Spleen (tissue), 11 donors: ENCODE measurements at regions not wholly inside any gene's neighbourhood (a gene's known extent, or its start where the extent isn't known, plus 50 kb on each side); places are given as distances from the start of the nearest gene placed in this dataset.

Experiments
- DNase-seq: peaks from one replicate; pipeline ENCODE4 v3.0.0-alpha.2; 2020
- H3K27ac ChIP-seq, 8 donors: fragments of 200-600 bp; sonication (generic) in 7 of 8; 1 replicate in 4 of 8; 2 replicates in 4 of 8; pipeline versions ENCODE4 v1.5.0 to v1.8.0; 2016 to 2021; ENCODE audit warnings: inconsistent platforms in 4 of 8, mild to moderate bottlenecking in 4 of 8, moderate library complexity in 1 of 8
- H3K27me3 ChIP-seq, 7 donors: fragments of 200-600 bp; sonication (generic) in 6 of 7; replicated peaks in 1 of 7; 1 replicate in 4 of 7; 2 replicates in 3 of 7; pipeline versions ENCODE4 v1.5.0 to v1.8.0; 2016 to 2021; ENCODE audit warnings: inconsistent platforms in 3 of 7, mild to moderate bottlenecking in 1 of 7
- H3K36me3 ChIP-seq, 6 donors: fragments of 200-600 bp; sonication (generic) in 5 of 6; 1 replicate in 4 of 6; 2 replicates in 2 of 6; pipeline versions ENCODE4 v1.5.0 to v1.8.0; 2016 to 2021; ENCODE audit warnings: inconsistent platforms in 2 of 6
- H3K4me1 ChIP-seq, 6 donors: fragments of 200-600 bp; sonication (generic) in 5 of 6; 1 replicate in 3 of 6; 2 replicates in 3 of 6; pipeline versions ENCODE4 v1.5.0 to v1.8.0; 2016 to 2021; ENCODE audit warnings: inconsistent platforms in 3 of 6
- H3K4me3 ChIP-seq, 8 donors: fragments of 200-600 bp; sonication (generic) in 7 of 8; 1 replicate in 4 of 8; 2 replicates in 4 of 8; pipeline versions ENCODE4 v1.5.0 to v1.8.0; 2016 to 2021; ENCODE audit warnings: inconsistent platforms in 4 of 8, mild to moderate bottlenecking in 4 of 8, moderate library complexity in 2 of 8
- H3K9me3 ChIP-seq, 8 donors: fragments of 200-600 bp; sonication (generic) in 7 of 8; 1 replicate in 4 of 8; 2 replicates in 4 of 8; pipeline versions ENCODE4 v1.5.0 to v1.8.0; 2016 to 2021; ENCODE audit warnings: inconsistent platforms in 4 of 8
- POLR2A ChIP-seq, 3 donors: fragments of 450-650 bp; IDR thresholded peaks; one replicate each; pipeline ENCODE4 v1.5.1; 2017; ENCODE audit warnings: antibody characterized with exemption in 3 of 3, mild to moderate bottlenecking in 1 of 3
- POLR2AphosphoS5 ChIP-seq, 3 donors: sonication (generic); formaldehyde crosslinking; IDR thresholded peaks; one replicate each; pipeline ENCODE4 v1.5.1; 2017; ENCODE audit warnings: antibody characterized with exemption in 3 of 3
- WGBS, 5 donors: extraction: QIAGEN DNeasy Blood & Tissue Kit in 3 of 5; methylation state at CpG; one replicate each; pipeline versions ENCODE4 v1.1.5 to v1.1.7; 2013 to 2018; 5-methylcytosine and 5-hydroxymethylcytosine counted together
- intact Hi-C: fragments of 100-400 bp; cut with DNase I; formaldehyde crosslinking; loops from one replicate; pipeline ENCODE4 v1.15.0; 2023; ENCODE audit warnings: low total_unique reads
- TF ChIP-seq, protein P1 (sequence below), 11 experiments: fragments of 200-600 bp in 7 of 11; fragments of 450-650 bp in 4 of 11; sonication (generic) in 4 of 11; IDR thresholded peaks in 8 of 11; conservative IDR thresholded peaks in 3 of 11; 1 replicate in 7 of 11; 2 replicates in 4 of 11; pipeline versions ENCODE4 v1.4.0 to v1.8.0; 2016 to 2021; ENCODE audit warnings: antibody characterized with exemption in 11 of 11, inconsistent platforms in 4 of 11, mild to moderate bottlenecking in 1 of 11
- donor health status: healthy with polysubstance abuse.
- donor health status: DM: no; HTN: no; CAD: no; lungs with moderate emphysema.
- donor health status: DM: no; HTN: no; CAD: no.
- donor health status: Bipolar disorder and iron deficiency.
- donor health status: healthy.
- donor health status: DM: no; HTN: no; CAD: no.
- donor health status: DM: yes; HTN: yes; CAD: no.

DNA sequence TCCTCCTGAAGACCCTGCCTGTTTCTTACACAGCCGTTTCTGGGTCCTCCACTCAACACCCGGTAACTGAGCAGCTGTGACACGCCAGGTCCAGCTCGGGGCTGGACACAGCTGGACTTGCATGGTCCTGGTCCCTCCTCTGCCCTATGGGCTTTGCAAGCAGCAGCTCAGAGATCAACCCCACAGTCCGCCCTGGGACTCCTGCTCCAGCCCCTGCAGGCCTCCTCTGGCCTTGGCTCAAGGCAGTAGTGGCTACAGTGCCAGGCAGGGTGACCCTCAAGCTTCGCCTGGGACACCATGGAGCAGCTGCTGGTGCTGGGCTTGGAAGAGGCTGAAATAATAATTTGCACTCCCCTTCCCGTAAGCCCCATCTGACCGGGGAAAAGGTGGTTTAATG lies 66.1 kb upstream of the OLFM1 start:
- no peak for DNase-seq
- Histone ChIP-seq H3K4me1 (no peaks in the 10 kb centered on the region), H3K27me3 (peaks cover 0 to 26% (median 0%) of the 10 kb centered on the region in 7 donors), H3K9me3 (no peaks in the 10 kb centered on the region), H3K36me3 (no peaks in the 10 kb centered on the region), H3K4me3 (no peak overlapping the region), H3K27ac (no peak overlapping the region)
- intact Hi-C loops = no loop called here
- 71 to 97% (median 85%) methylated on average over 3 to 8 of the region's 8 CpGs for WGBS, 5 donors
- no peak for TF ChIP-seq POLR2AphosphoS5 (IDR thresholded peaks at IDR 0.05)
- TF ChIP-seq, protein P1, sequence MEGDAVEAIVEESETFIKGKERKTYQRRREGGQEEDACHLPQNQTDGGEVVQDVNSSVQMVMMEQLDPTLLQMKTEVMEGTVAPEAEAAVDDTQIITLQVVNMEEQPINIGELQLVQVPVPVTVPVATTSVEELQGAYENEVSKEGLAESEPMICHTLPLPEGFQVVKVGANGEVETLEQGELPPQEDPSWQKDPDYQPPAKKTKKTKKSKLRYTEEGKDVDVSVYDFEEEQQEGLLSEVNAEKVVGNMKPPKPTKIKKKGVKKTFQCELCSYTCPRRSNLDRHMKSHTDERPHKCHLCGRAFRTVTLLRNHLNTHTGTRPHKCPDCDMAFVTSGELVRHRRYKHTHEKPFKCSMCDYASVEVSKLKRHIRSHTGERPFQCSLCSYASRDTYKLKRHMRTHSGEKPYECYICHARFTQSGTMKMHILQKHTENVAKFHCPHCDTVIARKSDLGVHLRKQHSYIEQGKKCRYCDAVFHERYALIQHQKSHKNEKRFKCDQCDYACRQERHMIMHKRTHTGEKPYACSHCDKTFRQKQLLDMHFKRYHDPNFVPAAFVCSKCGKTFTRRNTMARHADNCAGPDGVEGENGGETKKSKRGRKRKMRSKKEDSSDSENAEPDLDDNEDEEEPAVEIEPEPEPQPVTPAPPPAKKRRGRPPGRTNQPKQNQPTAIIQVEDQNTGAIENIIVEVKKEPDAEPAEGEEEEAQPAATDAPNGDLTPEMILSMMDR (IDR thresholded peaks at IDR 0.05 in 8 of 11, conservative IDR thresholded peaks at IDR 0.05 in 3 of 11) = no peak
- TF ChIP-seq POLR2A (IDR thresholded peaks at IDR 0.05) = no peak

DNA sequence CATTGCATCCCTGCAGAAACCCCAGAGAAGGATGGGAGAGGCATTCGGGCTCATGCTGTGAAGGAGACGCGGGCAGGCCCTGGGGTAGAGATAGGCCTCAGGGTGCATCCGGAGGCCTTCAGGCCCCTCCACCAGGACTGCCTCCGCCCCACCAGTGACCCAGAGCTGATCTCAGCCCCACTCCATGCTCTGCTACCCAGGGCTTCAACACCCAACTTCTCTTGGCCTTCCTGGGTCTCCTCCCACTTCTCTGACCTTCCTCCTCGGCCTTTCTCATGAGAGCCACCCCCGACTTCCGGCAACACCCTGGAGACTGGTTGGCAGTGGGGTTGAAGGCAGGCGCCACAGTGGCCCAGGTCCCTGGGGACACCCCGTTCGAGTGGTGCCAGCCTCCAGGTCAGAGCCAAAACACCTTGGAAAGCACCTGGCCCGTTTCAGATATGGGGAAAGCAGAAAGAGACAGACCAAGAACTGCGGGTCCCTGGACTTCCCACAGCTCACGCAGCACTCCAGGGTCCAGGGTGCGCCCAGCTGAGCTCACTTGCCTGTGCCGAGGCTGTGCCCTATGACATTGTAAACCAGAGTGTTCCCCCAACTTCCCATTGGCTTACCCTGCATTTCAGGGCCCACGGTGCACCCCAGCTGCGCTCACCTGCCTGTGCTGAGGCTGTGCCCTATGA lies 65.1 kb upstream of the OLFM1 start:
- peak; percentile 38 for DNase-seq
- H3K9me3 ChIP-seq = no peaks in the 10 kb centered on the region
- H3K27me3 ChIP-seq = peaks cover 0 to 17% (median 0%) of the 10 kb centered on the region in 7 donors
- TF ChIP-seq POLR2A (IDR thresholded peaks at IDR 0.05) (no peak), POLR2AphosphoS5 (IDR thresholded peaks at IDR 0.05) (no peak)
- TF ChIP-seq, protein P1 (IDR thresholded peaks at IDR 0.05 in 8 of 11, conservative IDR thresholded peaks at IDR 0.05 in 3 of 11) = no peak
- H3K36me3 ChIP-seq = no peaks in the 10 kb centered on the region
- H3K27ac ChIP-seq = no peak overlapping the region
- H3K4me1 ChIP-seq = no peaks in the 10 kb centered on the region
- no peak overlapping the region for H3K4me3 ChIP-seq
- intact Hi-C loops = no loop called here
- WGBS, 5 donors = 79 to 93% (median 87%) methylated on average over 13 to 18 of the region's 18 CpGs

DNA sequence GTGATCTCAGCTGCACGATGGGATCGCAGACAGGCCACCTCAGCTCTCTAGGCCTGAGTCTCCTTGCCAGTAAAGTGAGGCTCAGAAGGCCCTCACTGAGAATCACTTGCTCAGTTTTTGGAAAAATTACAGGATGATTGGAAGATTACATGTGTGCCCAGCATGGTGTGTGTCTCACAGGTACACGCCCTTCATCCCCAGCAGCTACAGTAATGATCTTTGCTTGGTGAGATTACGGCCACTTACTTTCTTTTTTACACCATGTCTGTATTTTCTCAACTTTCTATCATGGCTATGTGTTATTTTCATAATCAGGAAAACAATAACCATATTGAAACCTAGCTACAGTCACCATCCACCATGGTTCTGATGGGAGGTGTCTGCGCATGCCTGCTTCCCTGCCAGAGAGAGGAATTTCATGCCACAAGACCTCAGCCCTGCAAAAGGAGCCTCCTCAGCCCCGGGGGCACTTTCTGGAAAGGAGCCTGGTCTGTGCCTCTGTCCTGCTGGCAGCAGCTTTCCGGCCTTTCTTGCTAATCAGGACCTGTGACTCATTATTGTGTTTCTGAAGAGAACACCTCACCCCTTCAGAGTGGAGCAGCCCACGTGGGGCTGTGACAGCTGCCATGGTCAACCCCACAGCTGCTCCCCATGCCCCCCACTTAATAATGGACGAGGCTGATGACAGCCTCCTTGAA lies 64.2 kb upstream of the OLFM1 start:
- no peak overlapping the region for H3K27ac ChIP-seq
- H3K4me3 ChIP-seq = no peak overlapping the region
- 63 to 78% (median 71%) methylated on average over 9 of the region's 9 CpGs for WGBS, 5 donors

More for the DNA sequence above, 64.2 kb upstream of the OLFM1 start:
- H3K27me3 ChIP-seq = peaks cover 0 to 17% (median 0%) of the 10 kb centered on the region in 7 donors
- H3K4me1 ChIP-seq = no peaks in the 10 kb centered on the region
- TF ChIP-seq, protein P1 (IDR thresholded peaks at IDR 0.05 in 8 of 11, conservative IDR thresholded peaks at IDR 0.05 in 3 of 11) = no peak
- TF ChIP-seq POLR2AphosphoS5 (IDR thresholded peaks at IDR 0.05) (no peak), POLR2A (IDR thresholded peaks at IDR 0.05) (no peak)
- DNase-seq = no peak
- H3K9me3 ChIP-seq = no peaks in the 10 kb centered on the region
- no peaks in the 10 kb centered on the region for H3K36me3 ChIP-seq
- intact Hi-C loops = no loop called here
